A549 (cell line): ENCODE measurements at regions not wholly inside any gene's neighbourhood (a gene's known extent, or its start where the extent isn't known, plus 50 kb on each side); places are given as distances from the start of the nearest gene placed in this dataset.
"Not testable (repeated sequence)": the region's sequence is repeated elsewhere in the genome, so short reads cannot be mapped to it uniquely, and the experiment has no call there.

Experiments used
- CEBPB ChIP-seq, 2 experiments: fragments of >200 bp in 1 of 2; sonication (Bioruptor Twin) in 1 of 2; formaldehyde crosslinking in 1 of 2; IDR thresholded peaks; 2 replicates each; pipeline ENCODE4 v1.6.1; 2012 to 2016
- CTCF ChIP-seq: fragments of >200 bp; sonication (Bioruptor Twin); formaldehyde crosslinking; IDR thresholded peaks from 3 replicates; pipeline ENCODE4 v1.5.1; 2016
- EP300 ChIP-seq, 2 experiments: fragments of >200 bp; sonication (Bioruptor Twin); formaldehyde crosslinking; IDR thresholded peaks; 2 replicates in 1 of 2; 3 replicates in 1 of 2; pipeline ENCODE4 v1.6.1; 2016 to 2017
- HES2 ChIP-seq: fragments of >200 bp; sonication (Bioruptor Twin); formaldehyde crosslinking; IDR thresholded peaks from 2 replicates; pipeline ENCODE4 v1.6.1; 2016
- HOXA7 ChIP-seq: fragments of 250-450 bp; sonication (Bioruptor Pico); IDR thresholded peaks from 2 replicates; pipeline ENCODE4 v1.5.0; 2020; ENCODE audit warnings: mild to moderate bottlenecking, moderate library complexity
- MAZ ChIP-seq: fragments of 150-350 bp; IDR thresholded peaks from 2 replicates; pipeline ENCODE4 v1.6.1; 2014; ENCODE audit warnings: antibody characterized with exemption, low read depth, low read length, borderline replicate concordance
- MYC ChIP-seq: IDR thresholded peaks from 2 replicates; pipeline ENCODE4 v1.6.1; 2012; ENCODE audit warnings: mild to moderate bottlenecking, inconsistent platforms, low read length, improper control_type of control experiment, borderline replicate concordance
- NR3C1 ChIP-seq: fragments of >200 bp; sonication (Bioruptor Twin); formaldehyde crosslinking; IDR thresholded peaks from 3 replicates; pipeline ENCODE4 v1.6.1; 2017
- POLR2A ChIP-seq: IDR thresholded peaks from 2 replicates; pipeline ENCODE4 v1.6.1; 2012; ENCODE audit warnings: mild to moderate bottlenecking, low read length
- POLR2AphosphoS2 ChIP-seq: conservative IDR thresholded peaks from 2 replicates; pipeline ENCODE4 v1.6.1; 2012; ENCODE audit warnings: low read length, improper control_type of control experiment, inconsistent platforms
- REST ChIP-seq: fragments of 200-600 bp; sonication (generic); IDR thresholded peaks from 2 replicates; pipeline ENCODE4 v1.6.1; 2016; ENCODE audit warnings: antibody characterized with exemption, mild to moderate bottlenecking, moderate library complexity
- USF2 ChIP-seq: fragments of 450-650 bp; IDR thresholded peaks from 2 replicates; pipeline ENCODE4 v1.6.1; 2014; ENCODE audit warnings: antibody characterized with exemption
- ZFP36 ChIP-seq: fragments of 450-650 bp; IDR thresholded peaks from 2 replicates; pipeline ENCODE4 v1.6.1; 2014; ENCODE audit warnings: borderline replicate concordance; ENCODE audit not compliant: partially characterized antibody

GRCh38 chr13:55053891-55054550, 2025.4 kb downstream of the OLFM4 start:
- not testable (repeated sequence) for TF ChIP-seq MAZ; USF2; POLR2A; CTCF; NR3C1; EP300 (IDR thresholded peaks at IDR 0.05); REST; HOXA7 (CRISPR knock-in tag); POLR2AphosphoS2; MYC; ZFP36; HES2; CEBPB (IDR thresholded peaks at IDR 0.05)
